Kidney glomerular epithelial cell (primary cell): ENCODE measurements at regions not wholly inside any gene's neighbourhood (a gene's known extent, or its start where the extent isn't known, plus 50 kb on each side); places are given as distances from the start of the nearest gene placed in this dataset.
A peak's percentile ranks its signal among the peaks of the same experiment; 100 is the strongest.

Experiments
- DNase-seq: peaks from one replicate; lab custom pipeline; 2025; lab: John Stamatoyannopoulos, UW

DNA sequence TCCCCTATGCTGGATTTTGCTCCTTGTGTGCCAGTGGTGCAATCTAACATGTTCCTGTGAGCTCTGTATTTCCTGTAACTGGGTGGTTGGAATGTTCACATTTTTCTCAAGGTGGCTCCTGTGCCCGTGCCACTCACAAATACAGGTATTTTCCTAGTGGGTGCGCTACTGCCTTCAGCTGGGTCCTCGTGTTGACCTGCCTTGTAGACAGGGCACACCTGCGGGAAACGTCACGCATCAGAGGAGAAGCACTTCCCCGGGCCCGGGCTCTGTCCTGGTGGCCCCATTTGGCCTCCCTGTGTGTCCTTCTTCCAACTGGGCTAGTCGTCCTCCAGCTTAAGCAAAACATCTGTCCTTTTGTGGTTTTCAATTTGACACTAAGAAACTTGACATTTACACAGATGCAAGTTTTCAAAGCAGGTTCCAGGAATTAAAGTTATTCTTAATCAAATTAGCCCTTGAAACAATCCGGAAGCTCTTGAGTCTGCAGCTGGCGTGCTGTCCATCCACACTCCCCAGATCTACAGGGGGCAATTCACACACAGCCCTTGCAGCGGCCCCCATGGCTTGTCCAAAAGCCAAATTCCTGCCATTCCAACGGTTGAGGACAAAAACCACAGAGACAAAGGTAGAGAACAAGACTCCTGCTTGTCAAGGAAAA is 275.1 kb downstream of the CDC5L start:
- peak; percentile 88 for DNase-seq

DNA sequence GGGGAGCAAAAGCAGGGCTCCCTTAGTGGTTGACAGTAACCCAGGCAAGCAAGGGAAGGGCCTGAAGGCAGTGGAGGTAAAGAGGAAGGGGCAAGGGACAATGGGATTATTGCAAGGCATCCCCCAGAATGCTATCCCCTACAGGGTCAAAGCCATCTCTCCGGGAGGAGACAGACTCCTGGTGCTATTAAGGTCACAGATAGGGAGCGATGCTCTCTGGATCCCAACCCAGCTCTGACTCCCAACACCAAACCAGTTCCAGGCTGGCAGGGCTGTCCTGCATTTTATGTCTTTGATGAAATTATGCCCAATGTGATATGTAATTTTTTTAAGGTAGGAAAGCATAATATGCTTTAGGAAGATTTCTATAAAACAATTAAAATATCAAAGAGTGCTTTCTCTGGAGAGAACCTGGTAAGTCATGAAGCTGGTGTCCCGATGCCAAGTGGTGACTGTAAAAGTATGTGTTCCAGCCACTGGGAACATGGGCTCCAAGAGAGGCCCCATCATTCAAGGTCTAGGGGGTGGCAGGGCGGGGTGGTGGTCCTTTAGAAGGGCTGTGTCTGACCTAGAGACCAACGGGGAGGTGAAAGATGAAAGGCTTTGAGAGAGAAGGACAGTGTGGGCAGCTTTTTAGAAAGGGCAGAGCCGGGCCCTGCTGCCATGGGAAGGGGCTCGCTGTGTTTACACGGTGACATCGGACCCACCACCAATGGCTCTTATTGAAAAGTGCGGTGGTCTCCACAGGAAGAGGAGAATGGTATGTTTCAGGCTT is 276.5 kb downstream of the CDC5L start:
- DNase-seq = no peak

DNA sequence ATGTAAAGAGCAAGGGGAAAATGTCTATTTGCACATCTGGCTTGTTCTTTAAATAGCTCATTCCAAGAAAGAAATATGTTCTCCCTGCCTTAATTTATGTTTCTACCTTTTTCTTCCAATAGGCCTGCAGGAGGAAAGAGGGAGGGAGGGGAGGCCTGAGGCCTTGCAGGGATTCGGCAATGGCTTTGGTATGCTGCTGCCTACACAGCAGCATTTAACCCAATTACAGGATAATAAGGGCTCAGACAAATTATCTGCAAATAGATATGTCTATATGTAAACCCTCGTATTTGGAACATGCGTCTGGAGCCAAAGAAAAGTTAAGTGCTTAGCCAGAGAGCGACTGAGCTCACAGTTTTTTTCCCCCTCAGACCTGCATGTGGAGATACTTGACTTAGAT is 277.2 kb downstream of the CDC5L start:
- DNase-seq = no peak

DNA sequence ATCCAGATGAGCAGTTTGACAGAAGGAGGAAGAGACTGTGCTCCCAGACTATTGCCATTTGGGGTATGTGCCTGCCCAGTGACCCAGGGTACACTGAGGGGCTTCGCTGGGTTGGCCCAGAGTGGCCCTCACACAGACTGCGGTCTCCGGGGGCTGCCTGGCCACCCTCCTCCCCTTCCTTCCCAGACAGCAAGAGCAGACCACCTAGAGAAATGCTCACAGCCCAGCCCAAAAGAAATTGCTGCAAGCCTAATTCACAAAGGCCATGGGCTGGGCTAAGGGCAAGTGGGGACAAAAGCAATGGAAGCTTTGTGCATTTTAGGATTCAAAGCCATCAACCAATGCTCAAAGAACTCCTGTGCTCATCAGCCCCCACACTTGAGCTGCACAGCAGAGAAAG is 277.6 kb downstream of the CDC5L start:
- no peak for DNase-seq

DNA sequence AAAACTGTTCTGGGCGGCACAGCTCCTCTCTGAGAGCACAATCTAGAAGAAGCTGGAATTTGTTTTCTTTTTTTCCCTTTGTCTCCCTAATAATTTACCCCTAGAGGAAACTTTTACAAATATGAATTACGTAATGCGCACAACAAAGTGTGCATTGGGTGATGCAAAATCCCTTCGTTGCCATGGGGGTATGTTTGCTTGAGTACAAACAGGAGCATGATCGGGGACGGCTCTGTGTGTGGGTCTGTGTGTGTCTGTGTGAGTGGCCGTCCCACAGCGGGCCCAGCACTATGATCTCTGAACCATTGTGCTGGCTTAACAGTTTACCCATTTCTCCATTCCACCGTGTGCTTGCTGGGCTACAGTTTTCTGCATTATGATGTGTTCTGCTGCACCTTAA is 278.2 kb downstream of the CDC5L start:
- DNase-seq = no peak

DNA sequence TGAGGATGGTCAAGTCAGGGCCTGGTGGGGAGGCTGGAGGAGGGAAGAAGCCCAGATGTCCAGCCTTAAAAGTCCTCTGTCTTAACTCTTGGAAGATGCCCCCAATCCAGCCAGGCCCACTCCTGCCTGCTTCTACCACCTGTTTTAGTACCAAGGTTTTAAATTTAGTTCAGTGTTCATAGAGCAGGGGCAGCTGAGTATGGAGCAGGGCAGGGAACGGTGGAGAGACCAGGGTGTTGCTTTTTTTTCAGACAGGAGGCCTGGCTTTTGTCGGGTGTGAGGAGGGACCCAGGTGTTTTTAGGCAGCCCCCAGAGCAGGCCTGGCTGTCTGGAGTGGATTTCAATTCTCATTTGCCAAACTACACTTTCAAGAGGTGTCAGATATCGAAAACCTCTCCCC is 278.8 kb downstream of the CDC5L start:
- DNase-seq = no peak

DNA sequence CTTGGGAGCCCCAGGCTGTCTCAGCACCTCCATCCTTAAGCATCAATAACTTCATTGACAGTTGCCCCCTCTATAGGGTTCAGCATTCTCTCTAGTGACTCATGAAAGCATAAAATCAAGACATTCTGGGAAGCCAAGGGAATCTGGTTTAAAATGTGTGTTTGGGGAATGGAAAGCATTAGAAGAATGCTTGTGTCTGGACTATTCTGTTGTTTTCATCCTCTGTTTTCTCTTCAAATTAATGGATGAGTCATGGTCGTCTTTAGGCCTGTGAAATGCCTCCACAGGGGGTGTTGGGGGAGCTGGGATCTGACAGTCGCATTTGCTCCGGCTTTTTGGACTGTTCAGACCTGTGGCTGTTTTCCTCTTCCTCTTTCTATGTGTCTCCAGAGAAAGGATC is 279.7 kb downstream of the CDC5L start:
- DNase-seq = peak; percentile 93

DNA sequence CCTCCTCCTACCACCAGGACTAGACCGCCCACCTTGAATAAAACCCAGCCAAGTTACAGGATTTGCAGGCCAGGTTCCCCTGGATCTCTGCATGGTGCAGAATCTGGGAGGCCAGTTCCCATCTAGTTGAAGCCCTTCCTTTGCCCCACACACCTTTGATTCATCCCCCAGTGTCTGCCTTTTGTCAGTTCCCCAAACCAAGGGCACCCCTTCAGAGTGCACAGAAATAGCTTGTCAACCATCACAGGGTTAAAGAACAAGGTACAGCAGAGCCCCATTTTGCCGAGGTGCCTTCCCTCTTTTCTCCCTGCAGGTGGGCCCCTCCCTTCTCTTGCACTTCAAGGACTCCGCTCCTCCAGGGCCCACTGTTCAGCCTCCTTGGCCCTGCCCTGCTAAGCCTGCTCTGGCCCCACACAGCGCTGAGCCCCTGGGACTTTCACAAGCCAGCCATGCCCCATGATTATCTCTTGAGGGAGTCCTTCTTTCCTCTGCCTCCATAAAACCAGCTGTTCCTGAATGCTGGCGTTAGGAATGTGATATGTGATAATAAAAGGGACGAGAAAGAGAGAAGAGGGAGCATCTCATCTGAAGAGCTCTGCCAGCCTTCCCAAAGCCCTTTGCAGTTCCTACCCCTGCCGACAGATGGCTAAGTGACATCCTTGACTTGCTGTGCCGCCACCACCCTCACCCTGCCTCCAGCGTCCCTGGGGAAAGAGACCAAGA is 280.3 kb downstream of the CDC5L start:
- DNase-seq = no peak

DNA sequence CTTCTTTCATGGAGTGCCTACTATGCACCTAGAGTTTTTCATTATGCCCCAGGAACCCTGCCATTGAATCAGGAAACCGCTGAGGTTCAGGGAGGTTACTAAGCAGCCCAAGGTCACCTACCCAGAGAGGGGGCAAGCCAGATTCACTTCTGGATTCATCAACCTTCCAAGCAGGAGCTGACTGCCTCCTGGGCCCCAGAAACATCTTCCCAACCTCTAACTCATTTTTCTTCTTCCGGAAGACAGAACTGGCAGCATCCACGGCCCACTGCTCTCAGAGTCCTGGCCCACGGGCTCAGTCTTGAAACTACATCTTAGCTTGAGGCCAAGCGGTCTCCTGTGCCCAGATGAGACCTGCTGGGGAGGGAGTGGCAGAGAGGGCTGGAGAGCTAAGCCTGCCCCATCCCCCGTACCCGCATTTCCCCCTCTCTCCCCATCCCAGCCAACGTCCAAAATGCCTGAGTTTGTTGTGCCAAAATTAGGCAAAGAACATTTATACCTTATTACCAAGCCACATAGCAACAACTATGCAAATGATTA is 281.0 kb downstream of the CDC5L start:
- no peak for DNase-seq

DNA sequence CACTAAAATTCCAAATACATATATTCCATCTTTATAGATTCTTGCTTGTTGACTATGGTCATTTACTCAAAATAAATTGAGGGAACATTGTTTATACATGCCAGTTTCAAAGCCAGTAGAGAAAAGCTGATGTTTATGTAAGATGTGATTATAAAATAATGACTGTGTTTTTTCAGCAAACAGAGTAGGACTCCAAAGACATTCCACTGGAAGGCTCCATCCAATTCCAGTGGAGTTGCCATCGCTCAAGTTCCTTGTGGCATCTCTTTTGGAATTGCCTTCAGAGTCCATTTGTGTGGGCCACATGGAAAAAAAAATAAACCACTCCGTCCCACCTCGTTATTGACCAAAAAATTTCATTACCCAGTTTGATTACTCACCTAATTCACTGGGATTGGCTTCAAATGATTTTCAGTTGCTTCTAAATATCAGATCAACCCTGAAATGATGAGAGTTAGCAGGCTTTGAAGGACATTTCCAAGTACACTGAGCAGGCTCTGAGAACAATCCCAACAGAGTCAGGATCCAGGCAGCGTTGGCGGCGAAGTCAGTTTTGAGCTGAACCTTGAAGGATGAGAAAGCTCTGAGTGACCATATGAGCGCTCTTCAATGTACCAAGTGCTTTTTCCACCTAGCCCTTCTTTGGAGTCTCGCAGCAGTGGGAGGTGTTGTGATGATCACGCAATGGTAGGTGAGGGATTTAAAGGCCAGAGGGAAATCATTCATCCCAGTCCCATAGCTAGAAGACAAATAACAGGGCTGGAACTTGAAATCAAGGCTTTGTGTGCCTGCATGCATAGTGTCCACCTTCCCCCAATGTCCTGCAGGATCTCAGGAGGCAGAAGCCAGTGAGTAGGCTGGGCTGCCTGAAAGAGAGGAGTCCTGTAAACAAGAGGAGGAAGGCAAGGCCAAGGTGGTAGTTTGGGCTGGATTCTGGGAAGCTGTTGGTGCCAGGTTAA is 281.7 kb downstream of the CDC5L start:
- DNase-seq = no peak

DNA sequence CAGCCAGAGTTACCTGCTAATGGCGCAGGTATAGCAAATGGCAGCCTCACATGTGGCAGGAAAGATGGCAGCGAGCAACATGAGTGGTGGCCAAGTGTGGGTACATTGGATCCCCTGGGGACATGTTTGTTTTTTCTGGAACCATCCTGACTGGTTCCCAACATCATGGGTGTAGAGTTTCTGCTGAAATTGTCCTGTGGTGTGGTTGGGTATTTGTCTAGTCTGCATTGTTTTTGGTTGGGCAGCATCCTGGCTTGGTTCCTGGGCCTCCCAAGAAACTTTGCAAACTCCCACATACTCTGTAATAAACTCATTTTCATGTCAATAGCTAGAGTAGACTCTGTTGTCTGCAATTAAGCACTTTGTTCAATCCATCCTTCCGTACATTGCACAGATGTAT is 282.6 kb downstream of the CDC5L start:
- no peak for DNase-seq

DNA sequence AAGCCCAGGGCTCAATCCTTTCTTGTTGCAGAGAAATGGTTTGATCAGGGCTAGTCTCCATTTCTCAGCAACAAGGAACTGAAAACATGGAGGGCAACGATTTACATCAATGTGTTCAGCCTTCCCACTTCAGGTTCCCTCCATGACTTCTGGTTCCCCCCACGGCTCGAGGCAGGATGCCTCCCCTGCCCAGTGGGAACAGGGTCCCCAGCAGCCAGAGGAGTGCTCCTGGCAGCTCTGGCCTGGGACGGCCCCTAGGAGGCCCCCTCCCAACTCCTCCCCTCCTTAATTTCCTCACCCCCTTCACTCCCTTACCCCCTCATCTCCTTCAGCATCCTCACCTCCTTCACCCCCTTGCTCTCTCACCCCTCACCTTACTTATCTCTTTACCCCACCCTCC is 283.8 kb downstream of the CDC5L start:
- DNase-seq = no peak

DNA sequence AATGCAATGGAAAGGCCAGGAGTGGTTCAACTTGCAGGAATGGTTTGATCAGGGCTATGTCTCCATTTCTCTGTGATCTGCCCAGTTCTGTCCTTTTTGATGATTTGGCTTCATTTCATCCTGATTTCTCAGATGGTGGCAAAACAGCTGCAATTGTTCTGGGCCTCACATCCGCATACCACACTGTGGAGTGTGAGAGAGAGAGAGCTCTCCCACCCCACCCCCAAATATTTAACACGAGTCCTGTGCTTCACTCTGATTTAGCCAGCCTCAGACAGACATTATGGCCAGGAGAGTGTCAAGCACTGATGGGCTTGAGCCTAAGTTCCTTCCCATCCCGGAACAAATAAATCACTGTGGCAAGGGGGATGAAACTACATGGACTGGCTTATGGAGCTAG is 284.6 kb downstream of the CDC5L start:
- DNase-seq = no peak

DNA sequence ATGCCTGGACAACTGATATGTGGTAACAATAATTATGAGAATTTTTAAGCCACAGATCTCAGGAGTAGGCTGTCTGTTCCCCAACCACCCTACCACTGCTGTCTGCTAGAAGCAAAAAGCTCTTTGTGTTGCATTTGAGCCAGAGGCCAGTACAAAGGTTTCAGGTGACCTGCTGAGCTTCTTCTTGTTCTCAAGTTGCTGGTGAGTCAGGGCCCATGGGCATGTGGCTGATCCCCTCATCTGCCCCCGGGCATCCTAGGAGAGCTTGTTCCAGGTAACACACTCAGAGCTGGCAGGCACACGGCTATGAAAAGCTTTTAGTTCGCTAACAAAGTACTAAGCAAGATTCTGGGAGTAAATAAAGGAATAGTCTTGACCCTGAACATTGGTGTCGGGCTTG is 285.3 kb downstream of the CDC5L start:
- no peak for DNase-seq

DNA sequence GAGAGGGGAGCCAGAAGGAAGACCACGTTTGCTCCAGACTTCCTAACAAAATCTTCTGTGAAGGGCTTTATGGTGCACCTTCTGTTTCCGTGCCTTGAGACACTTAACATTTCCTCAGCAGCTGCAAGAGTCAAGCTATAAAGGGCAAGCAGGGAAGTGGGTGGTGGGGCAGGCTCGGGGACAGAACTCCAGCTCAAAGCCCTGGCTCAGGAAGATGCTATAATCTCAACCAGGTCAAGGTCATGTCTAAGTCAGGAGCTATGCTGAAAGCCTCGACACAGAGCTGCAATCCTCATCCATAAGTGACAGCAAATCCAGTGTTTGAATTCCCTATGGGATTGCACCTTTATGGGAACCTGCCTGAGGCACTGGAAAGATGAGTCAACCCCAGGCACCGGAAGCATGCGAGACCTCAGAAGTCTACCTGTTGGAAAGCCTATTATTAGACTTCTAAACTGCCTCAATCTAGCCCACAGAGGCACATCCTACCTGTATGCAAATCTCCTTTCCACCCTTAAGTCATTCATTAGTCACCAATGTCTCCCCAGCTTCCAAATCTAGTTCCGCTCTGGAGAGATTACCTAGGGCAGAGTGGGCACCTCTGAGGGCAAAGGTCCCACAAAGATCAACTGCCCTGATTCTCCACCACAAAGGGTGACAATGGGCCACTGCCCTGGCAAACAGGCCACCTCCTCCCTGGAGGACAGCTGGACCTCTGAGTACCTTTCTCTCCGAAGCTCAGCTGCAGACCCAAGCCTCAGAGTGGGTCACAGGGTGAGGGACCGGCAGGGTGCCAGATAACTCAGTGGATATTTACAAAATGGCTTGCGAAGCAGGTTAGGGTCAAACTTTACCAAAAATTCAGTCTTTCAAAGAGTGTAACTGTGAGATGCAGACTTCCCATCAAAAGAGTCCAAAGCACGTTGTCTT is 287.0 kb downstream of the CDC5L start:
- DNase-seq = no peak

DNA sequence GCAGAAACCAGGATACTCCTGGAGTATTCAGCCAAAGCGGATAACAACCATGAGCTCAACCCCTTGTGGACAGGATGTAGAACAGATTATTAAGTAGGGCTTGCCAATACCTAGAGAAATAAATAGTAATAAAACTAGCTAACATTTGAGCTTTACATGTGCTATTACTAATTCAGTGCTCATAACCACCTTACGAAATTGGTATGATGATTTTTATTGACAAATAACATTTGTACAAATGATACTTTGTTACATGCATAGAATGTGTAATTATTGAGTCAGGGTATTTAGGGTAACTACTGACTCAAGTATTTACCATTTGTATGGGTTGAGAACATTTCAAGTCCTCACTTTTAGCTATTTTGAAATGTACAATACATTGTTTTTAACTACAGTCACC is 287.9 kb downstream of the CDC5L start:
- DNase-seq = no peak

DNA sequence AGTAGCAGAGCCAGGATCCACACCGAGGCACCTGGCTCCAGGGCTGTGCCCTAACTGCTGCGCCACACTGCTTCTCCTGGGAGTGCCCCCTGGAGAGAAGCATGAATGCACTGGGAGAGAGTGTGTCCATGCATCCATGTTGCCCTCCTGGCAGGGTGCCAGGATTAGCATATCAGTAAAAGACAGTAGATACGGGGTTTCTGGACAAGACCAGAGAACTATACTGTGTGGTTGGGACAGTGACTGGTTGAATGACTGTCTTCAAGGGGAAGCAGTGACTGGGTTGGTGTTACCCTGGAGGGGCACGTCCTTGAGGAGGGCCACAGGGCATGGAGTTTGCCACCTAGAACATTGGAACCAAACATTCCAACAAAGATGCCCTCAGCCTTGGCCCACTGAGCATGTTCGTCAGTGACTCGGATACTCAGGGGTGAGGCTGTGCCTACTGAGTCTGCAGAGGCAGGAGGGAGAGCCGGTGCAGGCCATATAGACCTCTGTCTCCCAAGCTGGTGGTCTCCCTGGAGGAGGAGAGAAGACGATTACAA is 288.8 kb downstream of the CDC5L start:
- no peak for DNase-seq

DNA sequence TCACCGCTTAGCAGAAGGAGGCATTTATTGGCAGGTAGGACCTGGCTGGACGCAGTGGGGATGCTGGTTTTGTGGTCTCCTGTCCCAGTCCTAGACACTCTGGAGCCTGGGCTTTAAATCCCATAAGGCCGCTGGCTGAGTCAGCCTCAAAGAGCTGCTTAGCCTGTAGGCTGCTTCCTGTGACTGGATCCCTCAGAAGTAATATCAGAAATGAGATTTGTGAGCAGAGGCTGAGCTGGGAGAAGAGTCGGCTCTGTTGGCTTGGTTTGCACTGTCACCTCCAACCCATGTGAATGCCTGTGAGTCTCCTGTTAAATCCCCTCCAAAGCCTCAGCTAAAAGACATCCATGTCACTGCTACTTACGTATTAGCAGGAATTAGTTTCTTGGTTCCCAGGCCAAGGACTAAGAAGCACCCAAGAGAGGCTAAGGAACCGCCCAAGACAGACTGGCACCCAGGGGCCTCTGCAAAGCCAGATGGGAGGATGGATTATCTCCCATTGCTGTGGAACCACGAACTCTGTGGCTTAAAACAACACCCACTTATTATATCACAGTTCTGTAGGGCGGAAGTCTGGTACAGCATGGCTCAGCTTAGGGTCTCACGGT is 289.4 kb downstream of the CDC5L start:
- no peak for DNase-seq

DNA sequence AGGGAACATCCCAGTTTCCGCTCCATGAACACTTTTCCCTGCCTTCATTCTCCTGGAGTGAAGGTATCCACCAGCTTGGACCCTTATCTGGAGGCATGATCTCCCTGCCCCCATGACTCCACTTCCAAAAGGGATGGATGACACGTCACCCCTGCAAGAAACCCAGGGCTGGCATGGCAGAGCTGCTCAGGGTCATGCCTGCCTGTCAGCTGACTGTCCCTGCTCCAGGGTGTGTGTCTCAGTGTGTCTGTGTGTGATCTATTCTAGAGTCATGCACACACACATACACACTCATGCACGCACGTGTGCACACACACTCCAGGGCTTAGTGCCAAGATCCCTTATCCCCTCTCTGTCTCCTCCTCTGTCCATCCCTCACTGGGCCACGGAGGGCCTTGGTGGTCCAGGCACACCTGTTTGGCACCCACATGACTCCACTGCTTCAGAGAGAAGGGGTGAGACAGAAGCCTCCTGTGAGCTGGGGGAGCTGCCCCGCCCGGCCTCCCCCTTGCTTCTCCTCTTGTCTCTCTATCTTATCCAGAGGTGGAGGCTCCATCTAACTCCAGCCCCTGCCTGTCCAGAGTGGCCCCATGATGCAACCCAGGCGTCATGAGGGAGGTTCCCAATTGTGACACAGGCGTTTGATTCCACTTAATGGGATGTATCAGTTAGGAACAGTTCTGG is 290.9 kb downstream of the CDC5L start:
- DNase-seq = no peak
